Activated CD8-positive, alpha-beta memory T cell treated with anti-CD3 and anti-CD28 coated beads, Interleukin-2, amount 50 U/mL, for 24 hours (primary cell): ENCODE measurements at regions not wholly inside any gene's neighbourhood (a gene's known extent, or its start where the extent isn't known, plus 50 kb on each side); places are given as distances from the start of the nearest gene placed in this dataset.
"Not testable (repeated sequence)": the region's sequence is repeated elsewhere in the genome, so short reads cannot be mapped to it uniquely, and the experiment has no call there.

Experiments
- DNase-seq: peaks from one replicate; pipeline ENCODE4 v3.0.0-alpha.2; 2020; ENCODE audit errors: extremely low read depth

- no peak for DNase-seq
Measured at GRCh38 chr5:171542525-171543140, 123.2 kb downstream of the FGF18 start.

- no peak for DNase-seq
Measured at GRCh38 chr5:171543148-171543815, 123.8 kb downstream of the FGF18 start.

GRCh38 chr5:171544913-171545765 lies 125.7 kb downstream of the FGF18 start:
- DNase-seq, result no peak

GRCh38 chr5:171549274-171549673 lies 129.8 kb downstream of the FGF18 start:
- DNase-seq, result no peak

- not testable (repeated sequence) for DNase-seq
Measured at GRCh38 chr5:171553817-171554216, 134.4 kb downstream of the FGF18 start.

- DNase-seq, result no peak
Measured at GRCh38 chr5:171555160-171555559, 135.7 kb downstream of the FGF18 start.

- no peak for DNase-seq
Measured at GRCh38 chr5:171562822-171563221, 143.4 kb downstream of the FGF18 start.

GRCh38 chr5:171568389-171568788 lies 148.9 kb downstream of the FGF18 start:
- DNase-seq, result no peak

GRCh38 chr5:171569065-171569712 lies 149.7 kb downstream of the FGF18 start:
- DNase-seq, result no peak

GRCh38 chr5:171570244-171570825 lies 150.9 kb downstream of the FGF18 start:
- DNase-seq, result no peak

GRCh38 chr5:171571663-171572062 lies 152.2 kb downstream of the FGF18 start:
- no peak for DNase-seq

GRCh38 chr5:171573021-171573420 lies 153.6 kb downstream of the FGF18 start:
- DNase-seq, result no peak

GRCh38 chr5:171573451-171574225 lies 154.2 kb downstream of the FGF18 start:
- DNase-seq, result no peak

GRCh38 chr5:171574376-171574775 lies 154.9 kb downstream of the FGF18 start:
- DNase-seq, result no peak

GRCh38 chr5:171575386-171575785 lies 155.9 kb downstream of the FGF18 start:
- DNase-seq, result no peak

GRCh38 chr5:171575808-171576207 lies 156.4 kb downstream of the FGF18 start:
- DNase-seq, result no peak

GRCh38 chr5:171577042-171577758 lies 157.8 kb downstream of the FGF18 start:
- DNase-seq, result no peak

- no peak for DNase-seq
Measured at GRCh38 chr5:171578049-171578828, 158.8 kb downstream of the FGF18 start.

GRCh38 chr5:171578829-171579491 lies 159.5 kb downstream of the FGF18 start:
- no peak for DNase-seq
